ENCODE measurements at regions not wholly inside any gene's neighbourhood (a gene's known extent, or its start where the extent isn't known, plus 50 kb on each side); places are given as distances from the start of the nearest gene placed in this dataset.

- DNase-seq (ENCODE audit: low read depth), result no peak
These were observed 841.4 kb downstream of the SI start for GRCh38 chr3:164236851-164237250.

DNA sequence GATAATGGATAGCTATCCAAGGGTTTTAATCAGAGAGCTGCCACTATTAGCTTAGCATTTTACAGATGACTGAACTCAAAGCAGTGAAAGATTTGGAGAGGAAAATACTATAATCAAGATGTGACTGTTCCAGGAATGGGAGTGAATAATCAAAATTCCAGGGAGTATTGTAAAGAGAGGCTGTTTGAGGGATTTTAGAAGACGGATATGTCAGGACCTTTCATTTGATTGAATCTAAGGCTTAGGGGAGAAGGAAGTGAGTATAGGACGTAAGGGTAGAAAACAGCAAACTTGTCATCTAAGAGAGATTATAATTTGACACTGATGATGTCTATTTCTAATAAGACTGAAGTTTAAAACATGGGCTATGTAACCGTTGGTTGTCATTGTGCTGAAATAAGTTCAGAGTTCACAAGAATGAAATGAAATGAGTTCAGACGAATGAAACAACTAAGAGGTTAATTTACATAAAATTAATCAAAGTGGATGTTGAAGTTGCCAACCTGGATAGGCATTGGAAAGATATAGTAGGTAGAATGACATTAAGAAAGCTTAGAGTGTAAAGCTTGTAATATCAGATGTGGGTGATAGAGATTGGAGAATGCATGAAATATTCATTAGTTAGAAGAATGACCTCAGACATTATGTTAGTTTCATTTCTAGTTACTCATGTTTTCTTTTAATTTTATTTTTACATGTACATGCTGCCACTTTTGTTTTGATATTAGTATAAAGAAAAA lies 842.8 kb downstream of the SI start:
- DNase-seq (ENCODE audit: low read depth), result no peak

DNA sequence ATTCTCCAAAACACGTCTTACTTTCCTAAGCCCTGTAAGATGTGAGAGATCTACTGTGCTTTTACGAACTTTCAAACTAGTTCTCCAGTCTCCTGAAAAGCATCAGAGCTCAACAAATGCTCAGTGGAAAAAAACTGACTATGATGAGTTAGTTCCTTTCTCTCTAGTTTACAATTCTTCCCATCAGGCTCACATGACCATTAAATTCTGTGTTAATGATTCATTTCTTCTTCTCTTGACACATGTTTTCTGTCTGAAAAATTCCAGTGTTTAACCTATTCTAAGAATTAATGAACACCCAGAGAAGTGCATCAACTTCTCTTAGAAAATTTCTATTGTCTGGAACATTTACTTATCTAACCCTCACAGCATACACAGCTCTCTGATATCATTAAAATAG lies 844.3 kb downstream of the SI start:
- DNase-seq (ENCODE audit: low read depth), result no peak

DNA sequence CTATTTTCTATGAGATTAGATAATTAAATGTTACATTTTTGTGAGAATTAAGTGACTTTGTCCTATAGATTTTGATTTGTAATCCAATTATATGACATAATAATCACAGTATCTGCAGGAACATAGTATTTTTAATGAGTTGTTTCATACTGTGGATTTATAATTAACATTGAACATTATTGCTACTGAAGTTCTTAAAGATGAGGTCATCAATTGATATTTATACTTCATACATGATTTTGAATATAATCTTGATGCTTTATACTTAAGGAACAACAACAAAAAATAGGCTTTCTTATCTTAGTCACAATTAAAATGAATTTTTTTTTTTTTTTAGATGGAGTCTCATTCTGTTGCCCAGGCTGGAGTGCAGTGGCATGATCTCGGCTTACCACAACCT lies 846.6 kb downstream of the SI start:
- no peak for DNase-seq (ENCODE audit: low read depth)

DNA sequence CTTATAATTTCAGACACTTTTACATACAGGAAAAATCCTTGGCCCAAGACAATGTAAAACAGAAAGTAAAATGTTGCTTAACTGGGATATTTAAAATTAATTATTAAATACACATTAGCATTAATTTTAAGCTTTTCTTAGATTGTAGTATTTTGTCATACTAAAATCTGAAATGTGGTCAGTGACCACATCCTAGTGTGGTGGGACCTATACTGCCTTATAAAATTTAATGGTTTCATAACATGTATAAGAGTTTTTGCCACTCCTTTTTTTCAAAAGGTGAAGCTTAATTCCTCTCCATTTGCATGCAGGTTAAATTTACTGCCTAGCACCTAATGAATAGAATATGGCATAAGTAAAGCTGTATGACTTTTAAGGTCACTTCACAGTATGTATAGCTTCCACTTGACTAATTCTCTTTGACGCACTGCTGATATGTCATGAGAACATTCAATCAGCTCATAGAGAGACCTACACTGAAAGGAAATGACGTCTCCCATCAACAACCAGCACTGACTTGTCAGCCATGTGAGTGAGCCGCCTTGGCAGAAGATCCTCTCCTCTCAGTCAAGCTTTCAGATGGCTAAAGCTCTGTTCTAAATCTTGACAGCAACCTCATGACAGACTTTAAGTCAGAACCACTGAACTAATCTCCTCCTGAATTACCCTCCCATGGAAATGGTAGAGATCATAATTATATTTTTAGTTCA lies 847.8 kb downstream of the SI start:
- no peak for DNase-seq (ENCODE audit: low read depth)

DNA sequence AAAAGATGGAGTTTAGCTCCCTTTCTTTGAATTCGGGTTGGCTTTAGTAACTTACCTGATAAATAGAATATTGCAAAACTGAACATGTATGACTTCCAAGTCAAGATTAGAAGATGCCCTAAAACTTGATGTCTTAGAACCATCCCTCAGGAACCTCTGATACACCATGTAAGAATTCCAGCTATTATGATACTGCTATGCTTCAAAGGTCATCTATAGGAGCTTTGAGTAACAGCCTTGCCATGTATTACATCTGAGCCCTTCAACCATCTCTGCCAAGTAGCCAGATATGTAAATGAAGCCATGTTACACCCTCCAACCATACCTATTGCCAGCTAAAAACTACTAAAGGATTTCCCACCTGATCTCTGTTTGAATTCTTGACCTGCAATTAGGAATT lies 854.2 kb downstream of the SI start:
- no peak for DNase-seq (ENCODE audit: low read depth)

DNA sequence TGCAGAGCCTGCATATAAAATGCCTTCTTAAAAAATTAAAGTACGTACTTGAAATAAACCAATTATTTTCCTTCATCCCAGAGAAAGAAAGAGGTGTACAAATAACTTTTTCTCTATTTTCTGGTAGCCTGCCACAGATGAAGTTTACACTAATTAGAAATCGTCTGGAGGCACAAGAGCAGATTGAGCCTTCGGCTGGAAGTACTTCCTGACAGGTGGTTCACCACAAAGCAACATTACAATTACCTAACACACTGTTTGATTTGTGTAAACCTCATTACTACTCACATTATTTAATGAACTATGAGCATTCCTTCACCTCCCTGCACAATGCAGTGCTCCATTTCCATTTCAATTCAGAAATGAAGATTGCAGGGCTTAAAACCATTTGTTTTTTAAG lies 856.1 kb downstream of the SI start:
- no peak for DNase-seq (ENCODE audit: low read depth)

DNA sequence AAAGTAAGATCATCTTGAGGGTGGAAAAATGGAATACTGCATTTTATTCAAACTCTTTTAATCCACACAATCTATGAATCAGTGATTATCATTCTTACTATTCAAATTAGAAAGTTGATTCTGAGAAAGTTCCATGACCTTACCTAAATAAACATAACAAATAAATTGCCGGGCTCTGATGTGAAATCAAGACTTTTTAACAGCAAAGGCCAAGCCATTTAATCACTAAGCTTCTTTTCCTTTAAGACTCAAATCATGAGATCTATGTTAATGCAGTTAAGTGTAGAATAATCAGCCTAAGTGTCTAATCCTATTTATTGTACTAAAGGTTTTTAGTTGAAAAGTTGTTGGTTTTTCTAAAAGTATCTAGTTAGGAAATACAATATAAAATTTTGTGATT lies 857.0 kb downstream of the SI start:
- no peak for DNase-seq (ENCODE audit: low read depth)

- DNase-seq (ENCODE audit: low read depth), result no peak
These were observed 868.9 kb downstream of the SI start for GRCh38 chr3:164209363-164209762.

DNA sequence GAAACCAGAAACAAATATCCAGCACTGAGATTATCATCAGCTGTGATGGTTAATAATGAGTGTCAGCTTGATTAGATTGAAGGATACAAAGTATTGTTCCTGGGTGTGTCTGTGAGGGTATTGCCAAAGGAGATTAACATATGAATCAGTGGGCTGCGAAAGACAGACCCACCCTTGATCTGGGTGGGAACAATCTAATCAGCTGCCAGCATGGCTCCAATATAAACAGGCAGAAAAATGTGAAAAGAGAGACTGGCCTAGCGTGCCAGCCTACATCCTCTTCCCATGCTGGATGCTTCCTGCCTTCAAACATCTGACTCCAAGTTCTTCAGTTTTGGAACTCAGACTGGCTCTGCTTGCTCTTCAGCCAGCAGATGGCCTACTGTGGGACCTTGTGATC lies 869.5 kb downstream of the SI start:
- DNase-seq (ENCODE audit: low read depth), result no peak

- DNase-seq (ENCODE audit: low read depth), result no peak
These were observed 870.2 kb downstream of the SI start for GRCh38 chr3:164208048-164208447.

GRCh38 chr3:164200053-164200823 lies 878.1 kb downstream of the SI start:
- DNase-seq (ENCODE audit: low read depth), result no peak

DNA sequence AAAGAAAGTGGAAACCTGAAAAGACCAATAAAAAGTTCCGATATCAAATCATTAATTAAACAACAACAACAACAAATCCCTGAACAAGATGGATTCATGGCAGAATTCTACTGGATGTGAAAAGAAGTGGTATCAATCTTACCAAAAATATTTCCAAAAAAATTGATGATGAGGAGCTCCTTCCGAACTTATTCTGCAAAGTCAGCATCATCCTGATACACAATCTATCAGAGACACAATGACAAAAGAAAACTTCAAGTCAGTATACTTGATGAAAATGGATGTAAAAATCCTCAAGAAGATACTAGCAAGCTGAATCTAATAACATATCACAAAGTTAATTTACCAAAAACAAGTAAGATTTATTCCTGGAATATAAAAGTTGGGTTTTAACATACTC lies 881.8 kb downstream of the SI start:
- no peak for DNase-seq (ENCODE audit: low read depth)

GRCh38 chr3:164194842-164195241 lies 883.5 kb downstream of the SI start:
- DNase-seq (ENCODE audit: low read depth), result no peak

DNA sequence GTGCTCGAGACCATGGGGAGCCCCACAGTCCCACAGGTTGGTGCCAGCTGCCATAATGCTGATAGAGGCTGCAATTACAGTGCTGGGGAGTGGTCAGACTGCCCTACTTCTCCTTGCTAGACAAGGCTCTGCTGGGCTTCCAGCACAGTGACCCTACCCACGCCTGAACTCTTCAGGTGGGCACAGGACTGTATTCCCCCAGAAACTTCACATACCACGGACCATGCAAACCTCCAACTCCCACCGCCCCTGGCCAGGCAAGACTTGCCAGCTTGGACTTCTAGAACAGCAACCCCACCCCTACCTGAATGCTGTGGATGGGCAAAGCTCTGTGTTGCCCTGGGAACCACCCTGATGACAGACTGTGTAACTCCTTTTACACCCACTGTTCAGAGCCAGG lies 885.3 kb downstream of the SI start:
- DNase-seq (ENCODE audit: low read depth), result no peak

DNA sequence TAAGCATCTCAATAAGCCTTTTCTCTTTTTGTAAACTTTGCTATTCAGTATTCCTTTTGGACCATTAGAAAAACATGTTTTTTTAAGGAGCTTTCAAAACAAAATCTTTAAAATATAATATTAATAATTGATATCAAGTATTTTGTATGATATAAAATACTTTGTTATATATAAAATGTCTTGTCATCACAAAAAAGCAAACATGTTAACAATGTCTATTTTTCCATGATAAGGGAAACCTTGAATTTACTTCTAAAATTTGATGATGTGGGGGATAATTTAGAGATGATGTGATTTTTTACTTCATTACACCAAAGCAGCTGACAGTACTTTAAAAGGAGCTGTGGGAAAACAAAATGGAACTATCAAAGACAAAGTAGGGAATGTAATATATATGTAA lies 887.7 kb downstream of the SI start:
- DNase-seq (ENCODE audit: low read depth), result no peak

DNA sequence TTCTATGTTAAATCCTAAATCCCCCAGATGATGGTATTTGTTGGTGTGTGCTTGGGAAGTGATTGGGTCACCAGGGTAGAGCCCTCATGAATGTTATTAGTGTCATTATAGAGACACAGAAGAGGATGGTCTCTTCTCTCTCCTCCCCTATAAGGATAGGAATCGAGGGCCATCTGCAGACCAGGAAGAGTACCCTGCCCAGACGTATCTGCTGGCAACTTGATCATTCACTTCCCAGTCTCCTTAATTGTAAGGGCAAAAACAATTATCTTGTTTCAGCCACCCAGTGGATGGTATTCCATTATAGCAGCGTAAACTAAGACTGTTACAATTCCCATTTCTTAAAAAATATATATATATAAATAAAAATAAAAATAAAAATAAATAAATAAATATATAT lies 892.2 kb downstream of the SI start:
- DNase-seq (ENCODE audit: low read depth), result no peak

- no peak for DNase-seq (ENCODE audit: low read depth)
These were observed 899.1 kb downstream of the SI start for GRCh38 chr3:164179110-164179774.

GRCh38 chr3:164174059-164174458 lies 904.2 kb downstream of the SI start:
- no peak for DNase-seq (ENCODE audit: low read depth)

DNA sequence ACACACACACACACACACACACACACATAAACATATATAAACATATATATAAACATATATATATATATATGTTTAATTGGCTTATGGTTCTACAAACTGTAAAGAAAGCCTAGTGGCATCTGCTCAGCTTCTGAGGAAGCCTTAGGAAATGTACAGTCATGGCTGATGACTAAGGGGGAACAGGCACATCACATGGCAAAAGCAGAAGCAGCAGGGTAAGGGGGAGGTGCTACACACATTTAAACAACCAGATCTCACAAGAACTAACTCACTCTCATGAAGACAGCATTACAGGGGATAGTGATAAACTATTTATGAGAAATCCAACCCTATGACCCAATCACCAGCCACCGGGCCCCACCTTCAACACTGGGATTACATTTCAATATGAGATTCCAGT lies 922.9 kb downstream of the SI start:
- no peak for DNase-seq (ENCODE audit: low read depth)

DNA sequence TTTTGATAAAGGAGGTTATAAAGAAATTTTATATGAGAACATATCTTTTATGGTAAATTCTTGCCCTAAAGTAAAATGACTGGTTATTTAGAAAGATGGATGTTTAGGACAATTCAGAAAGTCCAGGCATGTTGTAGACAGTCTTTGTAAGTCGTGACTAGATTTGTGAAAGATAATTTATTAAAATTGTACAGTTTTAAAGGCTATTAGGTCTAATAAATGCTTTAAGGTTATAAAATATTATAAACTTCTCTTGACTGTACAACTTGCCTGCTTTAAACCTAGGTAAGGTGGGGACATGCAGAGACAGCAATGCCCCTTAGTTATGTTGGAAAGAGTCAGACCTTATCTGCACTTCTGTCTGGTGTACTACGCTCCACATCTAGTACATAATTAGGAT lies 933.5 kb downstream of the SI start:
- no peak for DNase-seq (ENCODE audit: low read depth)

GRCh38 chr3:164132878-164133277 lies 945.4 kb downstream of the SI start:
- no peak for DNase-seq (ENCODE audit: low read depth)
